Fibroblast of skin of right quadriceps (primary cell): ENCODE measurements at regions not wholly inside any gene's neighbourhood (a gene's known extent, or its start where the extent isn't known, plus 50 kb on each side); places are given as distances from the start of the nearest gene placed in this dataset.
A peak's percentile ranks its signal among the peaks of the same experiment; 100 is the strongest.
"Not testable (repeated sequence)": the region's sequence is repeated elsewhere in the genome, so short reads cannot be mapped to it uniquely, and the experiment has no call there.

Experiments used
- DNase-seq: peaks from one replicate; pipeline ENCODE4 v3.0.0-alpha.2; 2013

GRCh38 chr13:54606944-54607343 lies 1578.3 kb downstream of the OLFM4 start:
- DNase-seq = no peak

- no peak for DNase-seq
Observed at GRCh38 chr13:54607421-54607820, 1578.8 kb downstream of the OLFM4 start.

GRCh38 chr13:54611390-54611789 lies 1582.8 kb downstream of the OLFM4 start:
- DNase-seq = no peak

DNA sequence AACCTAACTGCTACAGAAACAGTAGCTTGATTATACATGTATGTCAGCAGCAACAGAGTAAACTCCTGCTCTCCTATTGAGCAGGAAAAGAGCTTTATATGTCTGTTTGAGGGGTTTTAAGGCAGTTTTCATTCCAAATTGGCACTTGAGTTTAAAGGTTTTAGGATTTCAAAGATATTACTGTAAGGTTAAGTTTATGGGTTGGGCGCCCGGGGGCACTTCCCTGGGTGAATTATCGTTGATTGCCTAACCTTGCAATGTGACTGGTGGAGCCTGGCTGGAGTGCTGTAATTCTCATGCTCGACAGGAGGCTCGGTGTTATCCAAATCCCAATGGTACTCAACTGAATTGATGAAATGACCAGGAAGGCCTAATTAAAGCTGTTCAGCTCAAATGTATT lies 1586.1 kb downstream of the OLFM4 start:
- DNase-seq = no peak

GRCh38 chr13:54626504-54626903 lies 1597.9 kb downstream of the OLFM4 start:
- not testable (repeated sequence) for DNase-seq

GRCh38 chr13:54627646-54628372 lies 1599.2 kb downstream of the OLFM4 start:
- no peak for DNase-seq

DNA sequence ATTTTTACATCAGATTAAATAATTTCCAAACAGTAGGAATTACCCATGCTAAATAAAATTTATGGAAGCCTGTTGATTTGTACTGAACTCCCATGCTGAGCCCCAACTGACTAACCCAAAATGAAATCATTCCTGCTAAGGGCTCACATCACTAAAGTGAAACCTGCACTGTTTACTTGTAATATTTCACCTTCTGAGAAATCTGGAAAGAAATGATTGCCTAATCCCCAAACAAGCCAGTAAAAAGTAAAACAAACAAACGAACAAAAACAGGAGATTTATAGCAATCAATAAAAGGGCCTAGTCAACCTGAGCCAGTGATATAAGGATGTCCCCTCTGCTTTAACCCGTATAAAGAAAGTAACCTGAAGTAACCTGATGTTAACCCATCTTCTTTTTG lies 1599.8 kb downstream of the OLFM4 start:
- DNase-seq = no peak

GRCh38 chr13:54633456-54633855 lies 1604.8 kb downstream of the OLFM4 start:
- no peak for DNase-seq

- DNase-seq = no peak
Observed at GRCh38 chr13:54636231-54636630, 1607.6 kb downstream of the OLFM4 start.

DNA sequence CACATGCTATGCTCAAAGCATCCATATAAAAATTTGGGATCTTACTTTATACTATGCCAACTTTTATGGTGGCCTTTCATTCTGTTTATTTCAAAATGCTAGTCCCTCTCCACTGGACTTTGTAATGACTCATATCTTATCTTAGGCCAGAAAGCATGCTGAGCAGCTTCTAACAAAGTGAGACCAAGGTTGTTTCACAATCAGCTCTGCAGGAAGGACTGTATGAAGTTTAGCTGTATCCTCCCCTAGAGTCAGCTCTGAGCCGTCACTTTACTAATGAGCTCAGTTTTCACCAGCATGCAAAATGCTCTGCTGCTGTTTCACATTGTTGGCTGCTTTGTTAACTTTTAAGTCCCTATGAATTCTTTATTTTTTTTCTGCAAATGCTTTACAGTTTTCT lies 1608.8 kb downstream of the OLFM4 start:
- DNase-seq = peak; percentile 10

- DNase-seq = no peak
Observed at GRCh38 chr13:54640719-54641118, 1612.1 kb downstream of the OLFM4 start.

DNA sequence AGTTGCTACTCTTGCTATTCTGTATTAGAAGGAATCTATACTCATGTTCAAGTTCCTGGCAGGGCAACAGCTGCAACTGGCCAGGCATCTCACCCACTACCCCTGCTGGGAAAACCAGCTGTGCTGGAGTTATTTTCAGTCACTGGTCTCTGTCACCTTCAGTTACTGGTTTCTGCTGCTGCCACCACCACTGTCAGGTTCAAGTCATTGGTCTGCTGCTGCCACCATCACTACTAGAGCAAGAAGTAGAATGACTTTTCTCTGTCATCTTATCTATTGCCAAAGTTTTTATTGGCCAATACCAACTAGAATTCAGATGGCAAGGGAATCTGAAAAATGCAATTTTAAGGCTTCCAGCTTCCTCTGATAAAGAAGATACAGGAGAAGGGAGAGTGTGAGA lies 1615.2 kb downstream of the OLFM4 start:
- no peak for DNase-seq

- DNase-seq = no peak
Observed at GRCh38 chr13:54647275-54647674, 1618.7 kb downstream of the OLFM4 start.

- DNase-seq = no peak
Observed at GRCh38 chr13:54657588-54657987, 1629.0 kb downstream of the OLFM4 start.

GRCh38 chr13:54658771-54659170 lies 1630.2 kb downstream of the OLFM4 start:
- no peak for DNase-seq

- DNase-seq = no peak
Observed at GRCh38 chr13:54660277-54660676, 1631.7 kb downstream of the OLFM4 start.

- no peak for DNase-seq
Observed at GRCh38 chr13:54676526-54677113, 1648.0 kb downstream of the OLFM4 start.

GRCh38 chr13:54682184-54682583 lies 1653.6 kb downstream of the OLFM4 start:
- no peak for DNase-seq

GRCh38 chr13:54687173-54687572 lies 1658.6 kb downstream of the OLFM4 start:
- DNase-seq = no peak

GRCh38 chr13:54699831-54700230 lies 1671.2 kb downstream of the OLFM4 start:
- DNase-seq = no peak

- DNase-seq = no peak
Observed at GRCh38 chr13:54705738-54706137, 1677.1 kb downstream of the OLFM4 start.

GRCh38 chr13:54706336-54706735 lies 1677.7 kb downstream of the OLFM4 start:
- DNase-seq = no peak

GRCh38 chr13:54709546-54709945 lies 1680.9 kb downstream of the OLFM4 start:
- DNase-seq = no peak

DNA sequence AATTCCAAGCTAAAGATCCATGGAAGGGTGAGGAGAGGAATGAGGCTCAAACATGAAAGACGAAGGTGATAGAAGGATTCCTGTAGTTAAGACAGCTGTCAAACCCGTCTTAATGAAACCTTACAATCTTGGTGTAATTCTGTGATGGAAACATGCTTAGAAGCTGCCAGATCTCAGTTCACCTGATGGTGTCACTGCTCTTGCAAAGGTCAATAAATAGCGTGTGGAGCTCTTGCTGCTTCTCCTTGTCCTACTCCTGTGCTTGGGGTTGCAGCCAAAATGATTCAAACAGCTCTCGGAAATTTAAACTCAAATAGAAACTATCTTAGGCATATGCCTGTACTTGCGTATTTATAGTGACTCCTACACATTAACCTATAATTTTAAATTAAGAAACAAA lies 1705.0 kb downstream of the OLFM4 start:
- DNase-seq = no peak

DNA sequence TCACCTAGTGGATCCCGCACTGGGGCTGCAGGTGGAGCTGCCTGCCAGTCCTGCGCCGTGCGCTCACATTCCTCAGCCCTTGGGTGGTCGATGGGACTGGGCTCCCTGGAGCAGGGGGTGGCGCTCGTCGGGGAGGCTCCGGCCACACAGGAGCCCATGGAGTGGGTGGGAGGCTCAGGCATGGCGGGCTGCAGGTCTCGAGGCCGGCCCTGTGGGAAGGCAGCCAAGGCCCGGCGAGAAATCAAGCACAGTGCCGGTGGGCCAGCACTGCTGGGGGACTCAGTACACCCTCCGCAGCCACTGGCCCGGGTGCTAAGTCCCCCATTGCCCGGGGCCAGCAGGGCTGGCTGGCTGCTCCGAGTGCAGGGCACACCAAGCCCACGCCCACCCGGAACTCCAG lies 1708.6 kb downstream of the OLFM4 start:
- DNase-seq = not testable (repeated sequence)
